Upper lobe of right lung (tissue), 1 donor: ENCODE measurements at regions not wholly inside any gene's neighbourhood (a gene's known extent, or its start where the extent isn't known, plus 50 kb on each side); places are given as distances from the start of the nearest gene placed in this dataset.

ENCODE experiments used
- ATAC-seq: fragments of 200-7000 bp; cut with Tn5 transposase; one replicate; pipeline ENCODE4 v1.9.1; 2020; ENCODE audit warnings: mild to moderate bottlenecking, moderate library complexity
- DNase-seq: peaks from one replicate; pipeline ENCODE4 v3.0.0-alpha.2; 2020
- H3K27ac ChIP-seq: fragments of 200-600 bp; one replicate; pipeline ENCODE4 v1.8.0; 2022
- H3K27me3 ChIP-seq: fragments of 200-600 bp; one replicate; pipeline ENCODE4 v1.8.0; 2022; ENCODE audit warnings: mild to moderate bottlenecking
- H3K36me3 ChIP-seq: fragments of 200-600 bp; one replicate; pipeline ENCODE4 v1.8.0; 2022
- H3K4me1 ChIP-seq: fragments of 200-600 bp; one replicate; pipeline ENCODE4 v1.8.0; 2022
- H3K4me3 ChIP-seq: fragments of 200-600 bp; one replicate; pipeline ENCODE4 v1.8.0; 2022; ENCODE audit warnings: mild to moderate bottlenecking
- H3K9me3 ChIP-seq: fragments of 200-600 bp; one replicate; pipeline ENCODE4 v1.8.0; 2022
- intact Hi-C: fragments of 100-400 bp; cut with DNase I; formaldehyde crosslinking; loops from one replicate; pipeline ENCODE4 v1.11.0; 2022
- TF ChIP-seq, protein P1 (sequence below): fragments of 200-600 bp; IDR thresholded peaks from one replicate; pipeline ENCODE4 v1.8.0; 2022; ENCODE audit warnings: antibody characterized with exemption
- donor health status: DM: no; HTN: yes; CAD: no; lungs with severe emphysema.

DNA sequence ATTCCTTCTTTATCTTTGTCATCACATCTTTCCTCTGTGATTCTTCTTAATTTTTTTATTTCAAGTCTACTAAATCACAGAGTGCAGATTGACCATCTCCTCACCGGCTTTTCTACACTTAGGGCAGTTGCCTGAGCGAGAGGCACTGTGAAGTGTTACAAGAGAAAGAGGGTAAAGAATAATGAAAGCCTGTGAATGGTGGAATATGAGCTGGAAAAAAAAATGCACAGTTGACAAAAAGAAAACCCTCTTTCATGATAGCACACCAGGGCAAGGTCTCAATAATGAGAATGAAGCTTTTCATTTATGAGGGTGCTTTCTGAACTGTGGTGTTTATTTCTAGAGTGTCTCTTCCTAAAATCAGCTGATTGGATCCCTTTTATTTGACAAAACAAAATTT lies 106.2 kb upstream of the PDE3A start:
- H3K27ac ChIP-seq: no peak overlapping the region
- TF ChIP-seq, protein P1, sequence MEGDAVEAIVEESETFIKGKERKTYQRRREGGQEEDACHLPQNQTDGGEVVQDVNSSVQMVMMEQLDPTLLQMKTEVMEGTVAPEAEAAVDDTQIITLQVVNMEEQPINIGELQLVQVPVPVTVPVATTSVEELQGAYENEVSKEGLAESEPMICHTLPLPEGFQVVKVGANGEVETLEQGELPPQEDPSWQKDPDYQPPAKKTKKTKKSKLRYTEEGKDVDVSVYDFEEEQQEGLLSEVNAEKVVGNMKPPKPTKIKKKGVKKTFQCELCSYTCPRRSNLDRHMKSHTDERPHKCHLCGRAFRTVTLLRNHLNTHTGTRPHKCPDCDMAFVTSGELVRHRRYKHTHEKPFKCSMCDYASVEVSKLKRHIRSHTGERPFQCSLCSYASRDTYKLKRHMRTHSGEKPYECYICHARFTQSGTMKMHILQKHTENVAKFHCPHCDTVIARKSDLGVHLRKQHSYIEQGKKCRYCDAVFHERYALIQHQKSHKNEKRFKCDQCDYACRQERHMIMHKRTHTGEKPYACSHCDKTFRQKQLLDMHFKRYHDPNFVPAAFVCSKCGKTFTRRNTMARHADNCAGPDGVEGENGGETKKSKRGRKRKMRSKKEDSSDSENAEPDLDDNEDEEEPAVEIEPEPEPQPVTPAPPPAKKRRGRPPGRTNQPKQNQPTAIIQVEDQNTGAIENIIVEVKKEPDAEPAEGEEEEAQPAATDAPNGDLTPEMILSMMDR: no peak
- no peaks in the 10 kb centered on the region for H3K4me1 ChIP-seq
- no peaks in the 10 kb centered on the region for H3K9me3 ChIP-seq
- DNase-seq: no peak
- intact Hi-C loops: no loop called here
- H3K4me3 ChIP-seq: no peak overlapping the region
- no peak for ATAC-seq
- no peaks in the 10 kb centered on the region for H3K27me3 ChIP-seq
- H3K36me3 ChIP-seq: no peaks in the 10 kb centered on the region

DNA sequence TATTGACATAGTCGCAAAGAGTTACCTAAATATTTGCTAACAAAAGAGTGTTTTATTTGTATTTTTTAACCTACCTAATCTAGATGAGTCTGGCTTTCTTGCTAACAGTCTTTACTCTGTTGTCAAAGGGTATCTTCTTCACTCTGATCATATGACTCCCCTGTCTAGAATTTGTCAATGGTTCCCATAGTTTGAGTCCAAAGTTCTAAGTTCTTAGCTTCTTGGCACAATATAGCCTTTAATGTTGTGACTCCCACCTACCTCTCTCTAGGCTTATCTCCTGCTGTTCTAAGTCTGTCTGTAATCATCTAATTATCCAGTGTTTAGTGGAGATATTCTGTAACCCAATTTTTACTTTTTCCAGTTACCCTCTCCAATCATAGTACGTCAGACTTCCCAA lies 104.3 kb upstream of the PDE3A start:
- DNase-seq (no peak), ATAC-seq (no peak)
- Histone ChIP-seq H3K27me3 (no peaks in the 10 kb centered on the region), H3K27ac (no peak overlapping the region), H3K4me1 (no peaks in the 10 kb centered on the region), H3K4me3 (no peak overlapping the region), H3K36me3 (no peaks in the 10 kb centered on the region), H3K9me3 (no peaks in the 10 kb centered on the region)
- intact Hi-C loops: no loop called here
- TF ChIP-seq, protein P1: no peak

GRCh38 chr12:20264608-20265114 lies 103.7 kb upstream of the PDE3A start:
- Histone ChIP-seq H3K4me1 (no peaks in the 10 kb centered on the region), H3K27me3 (no peaks in the 10 kb centered on the region), H3K27ac (no peak overlapping the region), H3K36me3 (no peaks in the 10 kb centered on the region), H3K9me3 (no peaks in the 10 kb centered on the region), H3K4me3 (no peak overlapping the region)
- intact Hi-C loops: no loop called here
- TF ChIP-seq, protein P1: no peak
- no peak for ATAC-seq
- DNase-seq: no peak

GRCh38 chr12:20268121-20268732 lies 100.1 kb upstream of the PDE3A start:
- no peaks in the 10 kb centered on the region for H3K9me3 ChIP-seq
- H3K36me3 ChIP-seq: no peaks in the 10 kb centered on the region
- TF ChIP-seq, protein P1: no peak
- no peaks in the 10 kb centered on the region for H3K4me1 ChIP-seq
- no peaks in the 10 kb centered on the region for H3K27me3 ChIP-seq
- H3K27ac ChIP-seq: no peak overlapping the region
- DNase-seq (no peak), ATAC-seq (no peak)
- no peak overlapping the region for H3K4me3 ChIP-seq
- intact Hi-C loops: no loop called here

GRCh38 chr12:20268771-20269170 lies 99.6 kb upstream of the PDE3A start:
- TF ChIP-seq, protein P1: no peak
- ATAC-seq (no peak), DNase-seq (no peak)
- Histone ChIP-seq H3K27ac (no peak overlapping the region), H3K4me3 (no peak overlapping the region), H3K27me3 (no peaks in the 10 kb centered on the region), H3K36me3 (no peaks in the 10 kb centered on the region), H3K9me3 (no peaks in the 10 kb centered on the region), H3K4me1 (no peaks in the 10 kb centered on the region)
- intact Hi-C loops: no loop called here
